ENCODE measurements at regions not wholly inside any gene's neighbourhood (a gene's known extent, or its start where the extent isn't known, plus 50 kb on each side); places are given as distances from the start of the nearest gene placed in this dataset.

GRCh38 chr6:137350857-137351256 is 131.7 kb upstream of the IFNGR1 start:
- Histone ChIP-seq H3K4me1 (no peaks in the 10 kb centered on the region), H3K9me3 (no peaks in the 10 kb centered on the region), H3K27me3 (ENCODE audit: insufficient read depth in 3 of 3, low read length in 2 of 3) (no peaks in the 10 kb centered on the region), H3K4me3 (no peak overlapping the region), H3K36me3 (ENCODE audit: insufficient read depth in 1 of 2, low read depth in 1 of 2) (no peaks in the 10 kb centered on the region), H3K27ac (no peak overlapping the region)
- ATAC-seq (no peak), DNase-seq (no peak)
- intact Hi-C loops (cut with DNase I) = no loop called here
- WGBS, 3 donors = 97 to 100% (median 98%) methylated on average over 2 of the region's 2 CpGs
- no peak for TF ChIP-seq CTCF (IDR thresholded peaks at IDR 0.05)

GRCh38 chr6:137349856-137350830 is 131.0 kb upstream of the IFNGR1 start:
- ATAC-seq (no peak), DNase-seq (no peak)
- TF ChIP-seq CTCF (IDR thresholded peaks at IDR 0.05) = no peak
- H3K4me3 ChIP-seq = no peak overlapping the region
- no peaks in the 10 kb centered on the region for H3K27me3 ChIP-seq (ENCODE audit: insufficient read depth in 3 of 3, low read length in 2 of 3)
- no peaks in the 10 kb centered on the region for H3K4me1 ChIP-seq
- H3K27ac ChIP-seq = no peak overlapping the region
- no peaks in the 10 kb centered on the region for H3K9me3 ChIP-seq
- 31 to 40% (median 35%) methylated on average over 11 of the region's 11 CpGs for WGBS, 3 donors
- intact Hi-C loops (cut with DNase I) = no loop called here
- H3K36me3 ChIP-seq (ENCODE audit: insufficient read depth in 1 of 2, low read depth in 1 of 2) = no peaks in the 10 kb centered on the region

- no peak for TF ChIP-seq CTCF (IDR thresholded peaks at IDR 0.05)
- no peak overlapping the region for H3K4me3 ChIP-seq
- no peaks in the 10 kb centered on the region for H3K36me3 ChIP-seq (ENCODE audit: insufficient read depth in 1 of 2, low read depth in 1 of 2)
- no peaks in the 10 kb centered on the region for H3K27me3 ChIP-seq (ENCODE audit: insufficient read depth in 3 of 3, low read length in 2 of 3)
- H3K27ac ChIP-seq = no peak overlapping the region
- WGBS, 3 donors = 86 to 91% (median 87%) methylated on average over 3 of the region's 3 CpGs
- H3K4me1 ChIP-seq = no peaks in the 10 kb centered on the region
- intact Hi-C loops (cut with DNase I) = no loop called here
- ATAC-seq (no peak), DNase-seq (no peak)
- H3K9me3 ChIP-seq = no peaks in the 10 kb centered on the region
These were observed 129.6 kb upstream of the IFNGR1 start for GRCh38 chr6:137348777-137349176.

GRCh38 chr6:137343241-137343640 is 124.1 kb upstream of the IFNGR1 start:
- no peak overlapping the region for H3K4me3 ChIP-seq

More at GRCh38 chr6:137343241-137343640, 124.1 kb upstream of the IFNGR1 start:
- ATAC-seq = no peak
- Histone ChIP-seq H3K36me3 (ENCODE audit: insufficient read depth in 1 of 2, low read depth in 1 of 2) (no peaks in the 10 kb centered on the region), H3K9me3 (no peaks in the 10 kb centered on the region), H3K27me3 (ENCODE audit: insufficient read depth in 3 of 3, low read length in 2 of 3) (no peaks in the 10 kb centered on the region), H3K27ac (no peak overlapping the region), H3K4me1 (peaks cover 14% of the 10 kb centered on the region)
- no peak for DNase-seq
- WGBS, 3 donors = 93 to 96% (median 93%) methylated on average over 3 of the region's 3 CpGs
- TF ChIP-seq CTCF (IDR thresholded peaks at IDR 0.05) = no peak
- intact Hi-C loops (cut with DNase I) = no loop called here
